HG02588 (cell line): ENCODE measurements at regions not wholly inside any gene's neighbourhood (a gene's known extent, or its start where the extent isn't known, plus 50 kb on each side); places are given as distances from the start of the nearest gene placed in this dataset.

Experiments
- ATAC-seq: cut with Tn5 transposase; IDR thresholded peaks from one replicate; pipeline ENCODE4 v1.9.1; 2021; ENCODE audit warnings: mild to moderate bottlenecking, moderate library complexity; ENCODE audit not compliant: unreplicated experiment

- ATAC-seq, result no peak
Measured at GRCh38 chr9:79955300-79955699, 383.5 kb downstream of the TLE4 start.

- ATAC-seq, result no peak
Measured at GRCh38 chr9:79953908-79954307, 382.1 kb downstream of the TLE4 start.

GRCh38 chr9:79952401-79952800, 380.6 kb downstream of the TLE4 start:
- ATAC-seq, result no peak

- ATAC-seq, result no peak
Measured at GRCh38 chr9:79946712-79947111, 374.9 kb downstream of the TLE4 start.

- ATAC-seq, result no peak
Measured at GRCh38 chr9:79945495-79945894, 373.7 kb downstream of the TLE4 start.

DNA sequence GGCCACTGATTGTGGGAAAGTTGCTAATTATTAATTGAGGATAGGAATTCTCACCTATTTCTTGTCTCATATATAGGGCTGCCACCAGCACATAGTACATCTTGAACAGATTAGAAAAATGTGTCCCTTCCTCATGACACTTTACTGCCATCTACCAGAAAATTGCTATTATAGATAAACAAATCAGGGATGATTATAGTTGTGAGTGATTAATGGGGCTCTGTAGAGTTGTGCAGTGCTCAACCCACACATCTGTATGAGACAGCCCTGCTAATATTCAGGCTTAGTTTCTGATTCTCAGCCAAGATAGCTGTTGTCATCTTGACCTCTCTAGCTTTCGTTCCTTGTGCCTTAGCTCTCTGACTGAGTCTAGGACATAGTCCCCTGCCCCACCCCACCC, 373.3 kb downstream of the TLE4 start:
- no peak for ATAC-seq

- no peak for ATAC-seq
Measured at GRCh38 chr9:79940919-79941318, 369.2 kb downstream of the TLE4 start.

- no peak for ATAC-seq
Measured at GRCh38 chr9:79939819-79940218, 368.1 kb downstream of the TLE4 start.

GRCh38 chr9:79936336-79936735, 364.6 kb downstream of the TLE4 start:
- no peak for ATAC-seq

DNA sequence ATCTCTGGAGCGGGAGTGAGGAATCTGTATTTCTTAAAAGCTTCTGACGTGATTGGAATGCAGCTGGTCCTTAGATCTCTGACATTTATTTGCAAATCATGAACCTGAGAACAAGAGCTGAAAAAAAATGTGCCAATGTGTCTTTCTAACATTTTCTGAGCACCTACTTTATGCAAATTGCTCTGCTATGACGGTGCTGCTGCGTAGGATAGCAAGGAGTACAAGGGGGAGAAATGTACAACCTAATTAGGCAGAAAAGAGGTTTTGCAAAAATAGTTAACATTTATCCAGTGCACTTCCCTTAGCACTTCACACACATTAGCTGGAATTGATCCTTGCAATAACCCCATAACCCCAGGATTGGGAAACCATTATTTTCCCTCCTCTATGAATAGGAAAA, 357.5 kb downstream of the TLE4 start:
- no peak for ATAC-seq

- no peak for ATAC-seq
Measured at GRCh38 chr9:79928661-79929223, 357.0 kb downstream of the TLE4 start.

DNA sequence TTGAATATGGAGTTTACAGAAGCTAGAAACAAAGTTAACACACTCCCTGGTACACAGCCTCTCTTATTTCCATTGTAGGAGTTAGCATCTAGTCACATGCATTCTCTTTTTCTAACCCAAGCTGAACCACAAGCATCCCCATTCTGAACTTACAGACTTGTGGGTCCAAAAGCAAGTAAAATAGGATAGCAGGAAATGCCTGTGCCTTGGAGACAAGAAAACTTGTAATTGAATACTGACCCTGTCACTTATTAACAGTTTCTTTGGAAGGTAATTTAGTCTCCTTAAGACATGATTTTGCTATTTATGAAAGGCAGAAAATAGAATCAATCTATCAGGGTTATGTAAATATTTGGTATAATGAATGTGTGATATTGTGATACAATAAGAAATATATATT, 353.6 kb downstream of the TLE4 start:
- no peak for ATAC-seq

DNA sequence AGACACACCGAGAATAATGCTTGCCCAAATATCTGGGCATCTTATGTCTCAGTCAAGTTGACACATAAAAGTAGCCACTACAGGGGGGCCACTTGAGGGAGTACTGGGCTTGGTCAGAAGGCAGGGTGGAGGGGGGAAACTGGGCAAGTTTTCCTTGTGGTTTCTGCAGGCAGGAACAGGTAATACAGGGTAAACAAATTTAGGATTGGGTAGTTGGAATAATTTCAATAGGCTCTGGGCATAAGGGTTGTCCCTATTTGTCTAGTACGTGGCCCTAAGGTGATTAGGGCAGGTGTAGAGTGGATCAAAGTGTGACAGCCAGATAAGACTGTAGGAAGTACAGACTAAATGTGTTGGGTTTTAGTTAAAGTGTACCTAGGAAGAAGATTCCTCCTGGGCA, 353.1 kb downstream of the TLE4 start:
- ATAC-seq, result no peak

DNA sequence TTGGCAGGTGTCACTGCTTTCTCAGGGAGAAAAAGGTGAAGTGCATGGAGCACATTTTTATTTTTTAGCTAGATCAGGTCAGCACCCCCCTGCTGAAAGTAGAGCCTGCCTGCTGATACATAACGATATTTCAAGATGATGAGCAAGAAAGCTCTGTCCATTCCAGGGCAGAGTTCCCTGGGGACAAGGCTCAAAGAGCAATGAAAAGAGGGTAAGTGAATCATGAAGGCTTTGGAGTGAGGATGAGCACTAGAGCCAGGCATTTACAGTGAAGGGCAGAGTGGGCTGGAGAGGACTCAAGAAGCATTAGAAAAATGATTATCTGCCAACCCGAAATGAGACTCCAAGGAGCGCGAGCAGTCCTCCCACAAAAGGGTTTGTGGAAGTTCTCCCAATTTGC, 345.7 kb downstream of the TLE4 start:
- no peak for ATAC-seq

DNA sequence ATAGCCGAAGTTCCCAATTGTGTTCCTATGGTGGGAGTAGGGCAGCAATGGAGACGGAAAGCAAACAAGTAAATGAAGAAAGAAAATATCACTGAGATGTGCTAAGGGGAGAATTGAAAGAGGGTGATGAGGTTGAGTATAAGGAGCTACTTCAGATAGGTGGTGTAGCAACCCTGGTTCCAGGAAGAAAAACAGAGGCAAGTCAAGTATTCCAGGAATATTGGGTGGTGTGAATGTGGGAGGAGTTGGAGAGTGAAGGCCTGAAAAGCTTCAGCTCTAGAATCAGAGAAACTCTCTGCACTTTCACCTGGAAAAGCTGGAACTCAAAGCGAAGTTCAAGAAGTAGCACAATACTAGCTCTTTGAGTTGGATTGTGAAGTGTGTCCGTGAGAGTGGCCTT, 342.1 kb downstream of the TLE4 start:
- no peak for ATAC-seq

DNA sequence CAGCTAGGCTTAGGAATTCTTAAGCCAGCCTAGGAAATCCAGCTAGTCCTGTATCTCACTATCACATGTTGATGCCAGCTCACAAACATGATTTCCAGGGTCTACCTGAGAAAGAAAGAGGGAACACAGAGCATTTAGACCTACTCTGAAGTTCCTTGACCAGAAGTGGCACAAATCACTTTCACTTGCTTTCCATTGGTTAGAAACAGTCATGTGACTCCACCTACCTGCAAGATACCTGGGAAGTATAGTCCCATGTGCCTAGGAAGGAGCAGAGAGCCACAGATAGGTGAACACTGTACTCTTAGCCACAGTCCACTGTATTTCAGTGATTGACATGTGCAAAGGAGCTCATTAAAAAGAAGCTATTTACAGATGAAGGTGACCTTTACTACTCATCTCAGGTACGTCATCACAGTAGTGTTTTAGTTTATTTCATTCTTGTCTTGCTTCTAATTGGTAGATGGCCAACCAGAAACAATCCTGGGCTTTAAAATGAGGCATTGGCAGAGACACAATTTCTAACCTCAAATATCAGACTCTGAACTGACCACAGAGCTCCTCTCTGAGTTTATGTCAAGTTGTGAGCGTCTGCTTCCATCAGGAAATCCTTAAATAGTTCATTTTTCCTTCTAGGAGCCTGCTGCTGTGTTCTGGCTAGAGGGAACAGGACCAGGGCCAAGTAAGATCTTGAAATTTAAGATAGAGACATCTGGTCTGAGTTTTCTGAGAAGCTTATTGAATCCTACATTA, 340.7 kb downstream of the TLE4 start:
- ATAC-seq, result no peak

DNA sequence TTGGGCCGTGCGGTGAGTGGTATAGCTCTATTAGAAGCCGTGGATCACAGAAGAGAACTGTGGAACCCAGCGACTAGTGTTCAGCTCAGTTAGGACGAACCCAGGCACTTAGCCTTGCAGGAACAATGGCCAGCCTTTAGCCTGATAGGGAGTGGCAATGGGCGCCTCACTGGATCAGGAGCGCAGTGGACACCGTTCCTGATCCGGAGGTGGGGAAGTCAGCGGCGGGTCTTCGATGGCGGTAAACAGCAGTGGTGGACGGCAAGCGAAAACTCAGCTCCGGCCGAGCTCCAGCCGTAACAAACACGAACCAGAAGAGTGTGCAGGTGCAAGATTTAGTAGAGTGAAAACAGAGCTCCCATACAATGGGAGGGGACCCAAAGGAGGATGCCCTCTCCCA, 340.0 kb downstream of the TLE4 start:
- ATAC-seq, result no peak

DNA sequence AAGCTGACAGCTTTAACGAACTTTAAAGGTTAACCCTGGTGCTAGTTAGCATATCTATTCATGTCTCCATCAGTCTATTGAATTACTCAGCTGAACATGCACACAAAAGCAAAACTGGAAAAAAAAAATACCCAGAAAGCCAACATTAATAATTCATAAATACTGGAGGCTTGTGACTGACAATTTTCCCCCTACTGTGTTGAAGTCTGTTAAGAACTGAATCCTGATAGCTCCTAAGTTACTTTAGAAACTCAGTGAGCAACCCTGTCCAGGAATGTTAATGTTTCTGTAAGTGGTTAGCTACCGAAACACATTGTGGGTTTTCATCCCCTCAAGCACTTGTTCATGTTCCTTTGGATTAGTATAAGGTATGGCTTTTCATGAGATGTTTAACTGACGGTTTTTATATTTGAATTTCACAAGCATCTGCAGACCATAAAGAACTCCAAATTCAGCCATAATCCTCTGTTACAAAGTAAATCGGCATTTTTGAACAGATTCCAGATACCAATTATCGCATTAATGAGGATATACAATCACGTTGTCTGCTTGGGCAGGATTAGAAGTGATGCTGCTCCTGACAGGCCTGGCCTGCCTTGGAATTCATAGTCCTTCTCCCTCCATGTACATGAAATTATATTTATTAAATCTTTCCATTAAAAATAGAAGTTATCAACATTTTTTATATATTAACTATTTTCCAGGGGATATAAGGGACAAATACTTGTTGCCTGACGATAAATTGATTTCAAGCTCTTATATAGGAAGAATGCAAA, 331.2 kb downstream of the TLE4 start:
- ATAC-seq, result no peak

GRCh38 chr9:79900754-79901153, 329.0 kb downstream of the TLE4 start:
- ATAC-seq, result no peak

- no peak for ATAC-seq
Measured at GRCh38 chr9:79896390-79896980, 324.7 kb downstream of the TLE4 start.

DNA sequence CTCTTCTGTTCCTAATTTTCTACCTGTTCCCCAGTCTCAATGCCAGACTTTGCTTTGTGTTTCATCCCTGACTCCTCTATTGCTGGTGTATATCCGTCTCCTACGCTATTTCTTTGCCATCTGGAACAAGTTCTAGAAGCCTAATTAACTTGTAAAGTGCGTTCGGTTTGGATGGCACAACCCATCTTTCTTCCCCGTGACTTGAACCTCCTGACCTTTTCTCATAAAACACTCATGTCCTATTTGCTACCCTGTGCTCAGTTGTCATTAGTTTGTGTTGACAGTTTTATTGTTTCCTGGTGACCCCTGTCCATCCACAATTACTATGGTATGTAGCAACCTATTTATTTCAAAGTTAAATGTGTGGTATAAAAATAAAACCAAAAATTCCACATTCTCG, 323.5 kb downstream of the TLE4 start:
- ATAC-seq, result no peak

DNA sequence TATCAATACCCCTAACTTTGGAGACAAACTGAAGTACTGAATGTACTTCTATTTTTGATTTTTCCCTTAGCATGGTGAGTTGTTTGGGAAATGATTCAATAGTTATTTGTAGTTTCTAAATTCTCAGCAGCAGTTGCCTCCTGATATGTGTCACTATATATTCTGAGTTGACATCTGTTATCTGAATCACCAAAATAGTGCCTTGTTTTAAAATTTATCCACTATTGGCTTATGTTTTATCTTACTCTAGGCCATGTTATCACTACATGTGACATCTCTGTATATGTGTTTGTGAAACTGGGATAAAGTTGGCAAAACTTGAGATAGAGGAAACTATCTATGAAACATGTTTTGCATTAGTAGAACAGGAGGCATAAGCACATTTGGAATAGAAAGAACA, 317.6 kb downstream of the TLE4 start:
- no peak for ATAC-seq
